Left renal cortex interstitium (tissue), 4 donors: ENCODE measurements at regions not wholly inside any gene's neighbourhood (a gene's known extent, or its start where the extent isn't known, plus 50 kb on each side); places are given as distances from the start of the nearest gene placed in this dataset.

Experiments used
- DNase-seq, 4 donors: peaks; one replicate each; pipeline ENCODE4 v3.0.0-alpha.2; 2013; ENCODE audit warnings: low read depth in 4 of 4, low spot score in 2 of 4, missing footprints in 1 of 4

DNA sequence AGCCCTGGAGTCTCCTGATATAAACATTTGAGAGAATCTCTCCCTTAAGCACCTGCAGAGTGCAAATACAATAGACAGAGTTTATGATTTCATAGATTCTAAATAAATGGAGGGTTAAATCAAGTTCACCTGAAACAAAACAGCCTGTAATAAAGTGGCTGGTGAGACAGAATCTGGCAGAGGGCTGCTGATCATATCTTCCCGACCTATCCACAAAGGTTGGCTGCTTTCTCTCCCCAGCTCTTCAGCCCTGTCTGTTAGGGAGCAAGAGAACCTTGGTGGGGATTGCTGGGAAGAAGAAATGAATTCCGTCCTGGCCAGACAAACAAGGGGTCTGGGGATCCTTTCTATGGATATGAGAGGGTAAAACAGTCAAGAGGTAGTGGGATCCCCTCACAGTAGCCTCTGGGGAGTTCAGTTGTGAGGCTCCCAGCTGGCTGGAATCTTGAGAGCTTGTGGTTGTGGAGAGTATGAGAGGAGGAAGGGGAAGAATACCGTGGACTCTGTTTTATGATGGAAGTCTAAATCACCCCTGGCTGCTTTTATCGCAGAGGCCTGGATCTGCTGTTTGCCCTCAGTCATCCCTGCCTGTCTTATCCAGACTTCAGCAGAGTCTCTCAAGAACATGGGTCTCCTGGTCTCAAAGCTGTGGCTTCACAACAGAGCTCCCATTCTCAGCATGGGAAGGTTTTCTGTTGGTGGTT, 451.3 kb downstream of the NTRK3 start:
- no peak for DNase-seq

DNA sequence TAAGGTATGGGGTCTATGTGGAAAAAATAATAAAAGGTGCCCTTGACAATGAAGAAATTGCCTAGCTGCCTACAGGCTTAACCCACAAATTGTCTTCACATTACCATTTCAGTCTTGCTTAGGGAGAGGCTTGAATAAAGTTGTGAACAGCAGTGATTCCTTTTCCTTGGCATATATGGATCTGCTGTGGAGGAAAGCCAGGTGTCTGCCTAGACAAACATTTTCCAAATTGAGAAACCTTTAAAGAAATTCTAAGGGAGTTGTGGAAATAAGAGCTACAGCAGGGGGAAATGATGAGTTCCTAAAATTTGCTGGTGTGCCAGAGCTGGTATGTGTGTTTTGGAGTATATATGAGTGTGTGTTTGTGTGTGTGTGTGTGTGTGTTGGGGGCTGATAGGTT, 452.1 kb downstream of the NTRK3 start:
- DNase-seq = no peak

DNA sequence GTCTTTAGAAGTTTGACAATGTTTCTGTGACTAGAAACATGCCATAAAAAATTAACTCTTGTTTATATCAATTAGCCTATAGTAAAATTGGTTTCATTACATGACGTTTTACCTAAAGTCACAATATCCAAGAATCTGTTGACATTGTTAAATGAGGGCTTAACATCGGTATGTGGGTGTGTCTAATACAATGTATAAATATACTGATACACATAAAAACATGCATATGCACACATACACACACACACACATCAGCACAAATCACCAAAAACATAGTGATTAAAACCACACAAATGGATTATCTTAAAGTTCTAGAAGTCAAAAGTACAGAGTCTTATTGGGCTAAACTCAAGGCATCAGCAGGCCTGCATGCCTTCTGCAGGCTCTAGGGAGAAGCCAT, 456.7 kb downstream of the NTRK3 start:
- no peak for DNase-seq

DNA sequence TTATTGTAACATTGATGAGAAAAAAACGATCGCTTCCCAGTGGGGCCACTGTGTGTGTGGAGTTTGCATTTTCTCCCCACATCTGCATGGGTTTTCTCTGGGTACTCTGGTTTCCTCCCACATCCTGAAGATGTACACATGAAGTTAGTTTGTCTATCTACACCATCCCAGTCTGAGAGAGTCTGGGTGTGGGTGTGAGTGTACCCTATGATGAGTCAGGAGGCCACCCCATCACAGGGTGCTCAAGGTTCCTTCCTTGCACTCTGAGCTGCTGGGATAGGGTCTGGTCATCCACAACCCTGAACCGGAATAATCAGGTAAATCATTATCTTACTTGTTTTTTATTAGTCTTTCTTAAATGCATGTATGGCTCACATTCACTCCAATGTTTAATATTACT, 457.1 kb downstream of the NTRK3 start:
- DNase-seq = no peak

DNA sequence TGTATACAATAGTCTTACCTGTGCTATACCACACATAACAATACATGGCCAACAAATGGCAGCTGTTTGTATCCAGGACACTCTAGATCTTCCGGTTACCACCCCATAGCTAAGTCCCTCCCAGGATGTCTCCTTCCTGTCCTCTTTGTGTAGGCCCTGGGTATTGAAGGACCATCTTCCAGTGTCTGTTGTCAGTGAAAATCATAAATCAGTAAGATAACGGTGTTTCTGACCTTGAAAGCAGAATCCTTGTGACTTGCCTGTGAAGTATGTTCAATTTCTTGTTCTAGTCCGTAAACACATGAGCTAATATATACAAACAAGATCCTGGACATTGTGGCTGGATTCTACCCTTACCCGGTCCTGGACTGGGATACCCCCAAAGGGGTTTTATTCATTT, 462.8 kb downstream of the NTRK3 start:
- no peak for DNase-seq

DNA sequence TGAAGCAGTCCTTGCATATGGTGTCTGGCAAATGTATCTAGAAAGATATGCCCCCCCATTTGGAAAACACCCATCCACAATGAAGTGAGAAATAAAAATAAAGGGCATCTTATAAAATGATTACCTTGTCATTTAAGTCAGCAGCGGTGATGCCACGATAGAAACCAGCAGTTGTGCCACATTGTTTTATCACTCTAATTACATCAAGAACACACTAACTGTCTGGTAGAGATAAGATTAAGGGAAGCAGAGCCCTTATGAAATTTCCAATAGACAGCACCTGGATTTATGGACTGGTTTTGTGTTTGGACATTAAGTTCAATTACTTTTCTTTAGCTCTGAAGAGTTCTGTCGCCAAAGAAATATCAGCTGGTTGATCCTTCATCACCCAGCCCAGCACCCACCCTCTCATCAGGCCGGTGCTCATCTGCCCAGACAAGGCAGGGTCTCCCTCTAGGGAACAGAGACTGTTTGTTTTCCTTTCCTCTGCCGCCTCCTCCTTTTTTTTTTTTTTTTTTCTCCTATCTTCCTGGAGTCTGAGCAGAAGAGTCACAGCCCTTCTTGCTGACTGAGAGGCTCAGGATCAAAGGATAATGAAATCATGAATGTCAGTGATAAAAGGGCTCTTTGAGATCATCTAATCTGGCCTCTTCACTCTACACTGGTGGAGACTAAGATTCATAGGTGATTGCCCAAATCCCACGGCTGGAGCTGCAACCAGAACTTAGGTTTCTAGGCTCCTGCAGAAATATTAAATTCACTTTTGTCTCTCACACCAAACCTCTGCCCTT, 464.1 kb downstream of the NTRK3 start:
- DNase-seq = no peak

DNA sequence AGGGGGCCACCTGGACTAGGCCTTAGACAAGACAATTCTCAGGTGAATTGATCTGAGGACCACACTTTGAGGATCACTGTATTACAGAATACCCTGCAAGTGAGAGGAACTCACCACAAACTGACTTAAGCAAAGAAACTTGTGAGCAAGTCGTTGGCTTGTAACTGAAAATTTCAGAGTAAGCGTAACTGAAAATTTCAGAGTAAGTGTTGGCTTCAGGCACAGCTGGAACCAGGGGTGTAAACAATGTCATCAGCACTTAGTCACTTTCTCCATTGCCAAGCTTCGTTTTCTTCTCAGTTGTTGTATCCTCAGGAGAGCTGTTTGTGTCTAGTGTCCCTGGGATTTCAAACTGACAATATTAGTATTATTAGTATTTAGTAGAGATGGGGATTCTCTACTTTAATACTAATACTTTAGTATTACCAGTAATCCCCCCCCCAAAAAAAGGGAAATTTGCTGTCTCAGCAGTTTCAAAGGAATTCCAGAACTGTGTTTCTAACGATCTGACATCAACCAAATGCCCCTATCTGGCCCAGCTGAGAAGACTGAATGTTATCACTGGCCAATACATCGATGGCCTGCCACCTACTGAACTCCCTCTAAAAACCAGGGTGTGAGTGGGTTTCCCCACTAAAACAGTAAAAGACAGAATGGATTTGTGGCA, 474.4 kb downstream of the NTRK3 start:
- DNase-seq = no peak

DNA sequence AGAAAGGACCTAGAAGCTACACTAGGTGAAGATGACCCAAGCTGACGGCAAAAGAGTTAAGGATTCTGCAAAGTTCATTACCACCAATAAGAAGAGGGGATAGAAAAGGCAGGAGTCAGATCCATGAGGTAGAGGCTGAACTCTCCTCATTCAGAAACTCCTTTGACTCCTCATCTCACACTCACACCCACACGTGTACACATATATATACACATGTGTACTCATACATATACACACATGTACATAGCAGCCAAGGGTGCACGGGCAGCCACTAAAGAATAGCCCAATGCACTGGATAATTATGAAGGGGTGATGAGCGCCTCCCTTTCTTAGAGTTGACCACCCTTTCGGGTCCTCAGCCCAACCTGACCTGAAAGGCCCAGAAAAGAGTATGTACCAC, 476.8 kb downstream of the NTRK3 start:
- no peak for DNase-seq

DNA sequence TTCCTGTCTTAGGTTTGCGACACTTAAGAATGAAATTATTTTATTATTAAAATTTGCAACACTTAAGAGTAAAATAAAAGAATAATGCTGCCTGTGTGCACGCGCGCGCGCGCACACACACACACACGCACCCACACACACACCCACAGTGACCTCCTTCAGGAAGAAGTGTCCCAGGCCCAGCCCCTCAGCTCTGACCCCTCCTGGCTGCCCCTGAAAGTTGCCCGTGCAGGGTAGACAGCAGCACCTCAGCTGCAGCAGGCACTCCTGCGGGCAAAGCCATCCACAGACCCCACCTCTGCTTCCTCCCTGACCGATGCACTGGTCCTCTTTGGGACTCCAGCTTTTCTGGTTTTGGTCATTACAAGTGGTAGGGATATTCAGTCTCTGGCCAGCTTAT, 478.2 kb downstream of the NTRK3 start:
- no peak for DNase-seq

DNA sequence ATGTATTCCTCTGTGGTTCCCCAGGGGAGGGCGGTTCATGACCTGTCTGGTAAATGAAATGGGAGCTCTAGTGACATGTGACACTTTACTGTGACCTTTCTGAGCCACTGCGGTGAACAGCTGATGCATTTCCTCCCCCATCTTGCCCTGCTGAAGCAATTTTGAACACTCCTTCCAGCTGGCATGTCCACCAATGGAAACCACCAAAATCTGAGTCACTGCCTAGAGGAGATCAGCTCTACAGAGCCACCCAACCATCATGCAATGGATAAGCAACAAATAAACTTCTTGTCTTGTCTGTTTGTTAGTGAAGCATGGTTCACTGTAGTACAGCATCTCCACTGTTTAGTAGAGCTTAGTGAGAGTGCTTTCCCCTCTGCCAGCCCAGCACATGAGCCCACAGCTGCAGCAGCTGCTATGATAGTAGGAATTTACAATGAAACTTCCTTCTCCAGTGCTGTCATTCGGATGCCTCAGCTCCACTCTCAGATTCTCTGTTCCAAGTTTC, 479.4 kb downstream of the NTRK3 start:
- DNase-seq = no peak

DNA sequence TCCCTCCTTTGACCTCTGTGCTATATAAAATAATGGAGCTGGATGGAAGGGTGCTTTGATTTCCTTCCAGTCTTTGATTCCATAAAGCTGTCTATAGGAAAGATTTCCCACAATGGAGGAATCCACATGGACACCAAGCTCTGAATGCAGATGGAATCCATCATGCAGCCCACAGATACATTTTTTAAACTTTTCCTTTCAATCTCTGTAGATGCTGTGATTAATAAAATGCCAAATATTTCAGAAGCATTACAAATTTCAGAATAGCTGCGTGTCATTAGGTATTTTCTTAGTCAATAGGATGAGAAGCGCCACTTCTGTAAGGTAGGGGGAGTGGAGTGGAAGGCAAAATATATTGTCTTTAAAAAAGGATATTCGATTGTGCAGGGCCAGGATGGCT, 489.0 kb downstream of the NTRK3 start:
- no peak for DNase-seq

DNA sequence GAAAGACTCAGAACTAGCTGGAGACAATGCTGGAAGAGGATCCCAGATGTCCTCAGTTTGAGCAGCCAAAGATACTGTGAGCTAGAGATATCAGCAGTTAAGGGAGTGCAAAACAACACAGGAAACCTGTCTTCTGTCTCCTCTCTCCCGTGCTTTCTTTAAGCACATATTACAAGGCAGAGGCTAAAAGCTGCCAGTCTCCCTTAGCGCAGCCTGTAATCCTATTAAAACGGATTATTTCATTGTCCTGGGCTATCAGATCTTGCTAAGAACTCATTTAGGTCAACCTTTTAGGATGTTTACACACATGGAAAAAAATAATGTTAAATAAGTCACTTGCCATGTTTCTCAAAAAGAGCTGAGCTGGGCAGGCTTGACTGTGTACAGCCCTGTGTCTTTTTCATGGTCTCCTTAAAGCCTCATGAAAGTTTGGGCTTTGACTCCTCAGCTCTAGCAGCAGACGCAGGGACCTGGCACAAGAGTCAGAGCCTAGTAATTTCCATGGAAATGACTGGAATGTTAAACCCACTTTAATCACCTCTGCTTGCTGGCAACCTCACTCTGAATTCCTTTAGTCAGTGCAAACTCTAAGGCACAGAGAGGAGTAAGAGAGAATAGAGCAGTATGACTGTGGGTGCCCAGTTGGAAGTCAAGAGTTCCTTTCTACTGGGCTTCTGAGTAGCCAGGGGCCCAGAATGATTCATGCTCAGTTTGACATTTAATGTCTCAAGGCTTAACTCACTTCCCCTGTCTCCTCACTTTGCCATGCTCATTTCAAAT, 491.9 kb downstream of the NTRK3 start:
- no peak for DNase-seq

DNA sequence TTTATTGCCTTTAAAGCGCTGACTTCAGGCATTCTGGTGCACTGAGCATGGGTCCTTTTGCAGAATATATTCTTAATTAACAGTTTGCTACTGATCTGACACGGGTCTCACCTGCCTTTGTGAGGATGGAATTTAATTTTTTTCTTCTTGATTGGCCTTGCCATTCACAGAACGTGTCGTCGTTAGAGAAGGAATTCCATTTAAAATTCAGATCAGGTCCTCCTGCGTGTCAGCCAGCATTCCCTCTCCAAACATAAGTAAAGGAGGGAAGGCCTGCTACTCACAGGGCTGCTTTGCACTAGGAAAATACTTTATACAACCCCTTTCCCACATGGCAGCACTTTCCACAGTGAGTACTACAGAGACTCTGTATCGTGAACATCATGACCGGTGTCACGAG, 492.7 kb downstream of the NTRK3 start:
- no peak for DNase-seq

DNA sequence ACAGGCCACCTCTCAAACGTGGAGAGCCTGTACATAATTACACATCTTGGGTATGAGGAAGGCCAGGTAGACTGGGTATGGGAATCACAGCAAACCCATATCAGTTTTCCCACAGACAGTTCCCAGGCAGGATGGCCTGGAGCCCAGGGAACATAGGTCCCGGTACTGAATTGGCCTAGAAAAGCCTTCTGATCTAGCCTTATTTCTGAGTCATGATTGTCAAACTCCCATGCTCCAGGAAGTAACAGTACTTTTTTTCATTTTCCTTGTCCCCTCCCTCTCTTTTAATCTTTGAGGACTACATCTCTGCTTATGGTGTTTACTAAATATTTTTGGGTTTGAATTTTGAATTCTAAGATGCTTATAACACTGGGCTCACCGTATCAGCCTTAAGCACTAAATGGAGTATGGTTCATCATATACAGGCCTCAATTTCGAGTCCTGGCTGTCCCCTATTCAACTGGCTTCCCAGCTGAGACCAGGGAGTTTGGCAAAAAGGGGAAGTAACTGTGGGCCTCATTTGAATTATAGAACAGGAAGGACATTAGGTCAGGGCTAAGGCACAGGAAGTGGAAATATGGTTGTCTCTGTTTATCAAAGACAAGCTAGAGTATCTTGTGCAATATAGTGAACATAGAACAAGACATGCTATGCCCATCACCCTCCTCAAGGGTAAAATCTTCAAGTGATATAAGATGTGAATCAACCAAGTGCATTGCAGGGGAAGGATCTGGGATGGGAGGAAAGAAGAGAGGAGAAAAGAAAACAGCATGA, 494.6 kb downstream of the NTRK3 start:
- no peak for DNase-seq

DNA sequence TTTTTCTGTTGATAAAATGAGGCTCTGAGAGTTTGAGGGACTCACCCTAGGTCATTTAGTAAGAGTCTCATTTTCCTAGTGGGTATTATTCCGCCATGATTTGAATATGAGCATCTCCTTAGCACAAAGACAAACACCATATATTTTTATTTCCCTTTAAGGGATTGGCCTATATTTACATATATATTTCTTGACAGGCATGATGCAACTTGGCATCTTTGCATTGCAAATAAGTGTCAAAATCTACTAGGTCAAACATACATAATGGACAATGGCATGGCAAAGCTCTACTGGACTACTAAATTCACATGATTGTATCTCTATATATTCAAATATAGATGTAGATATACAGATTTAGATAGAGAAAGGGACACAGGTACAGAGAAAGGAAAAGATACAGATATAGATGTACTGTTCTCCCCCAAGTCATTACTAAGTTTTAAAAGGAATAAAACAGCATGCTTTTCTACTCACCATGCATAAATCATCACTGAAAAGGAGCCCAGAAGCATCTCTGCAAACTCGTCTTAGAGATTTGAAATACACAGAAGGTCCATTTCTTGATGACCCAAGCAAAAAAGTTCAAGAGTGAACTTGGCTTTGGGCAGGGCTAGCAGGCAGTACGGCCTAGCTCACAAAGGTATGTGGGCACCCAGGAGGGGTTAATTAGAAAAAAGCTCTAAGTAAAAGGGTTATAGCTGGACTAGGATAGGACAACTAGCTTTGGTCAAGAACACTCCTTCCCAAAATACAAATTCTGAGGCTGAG, 495.8 kb downstream of the NTRK3 start:
- DNase-seq = no peak

DNA sequence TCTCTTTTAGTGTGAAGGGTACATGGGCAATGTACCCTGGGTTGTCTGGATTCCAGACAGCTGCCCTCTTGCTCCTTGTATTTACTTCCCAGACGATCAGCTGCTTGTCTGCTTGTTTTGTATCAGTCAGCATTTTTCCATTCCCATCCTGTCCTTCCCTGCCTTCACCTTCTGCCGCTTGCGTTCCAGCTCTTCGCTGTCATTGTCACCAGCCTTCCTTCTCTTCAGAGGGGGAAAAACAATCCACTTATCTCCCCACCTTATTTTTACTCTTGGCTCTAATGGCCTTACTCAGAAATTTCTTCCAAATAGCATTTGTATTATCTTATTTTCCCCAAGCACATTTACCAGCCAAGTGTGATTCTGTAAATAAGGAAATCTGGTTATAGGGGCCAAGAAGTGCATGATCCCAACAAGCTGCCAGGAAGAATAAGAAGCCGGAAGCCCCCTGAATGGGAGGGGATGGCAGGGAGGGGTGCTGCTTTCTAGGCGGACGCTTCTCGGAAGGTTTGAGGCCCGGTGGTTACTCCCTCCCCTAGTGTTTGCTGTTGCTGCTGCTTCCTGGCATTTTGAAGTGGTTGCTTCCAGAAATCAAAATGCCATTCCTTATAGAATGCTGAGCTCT, 497.6 kb downstream of the NTRK3 start:
- no peak for DNase-seq

DNA sequence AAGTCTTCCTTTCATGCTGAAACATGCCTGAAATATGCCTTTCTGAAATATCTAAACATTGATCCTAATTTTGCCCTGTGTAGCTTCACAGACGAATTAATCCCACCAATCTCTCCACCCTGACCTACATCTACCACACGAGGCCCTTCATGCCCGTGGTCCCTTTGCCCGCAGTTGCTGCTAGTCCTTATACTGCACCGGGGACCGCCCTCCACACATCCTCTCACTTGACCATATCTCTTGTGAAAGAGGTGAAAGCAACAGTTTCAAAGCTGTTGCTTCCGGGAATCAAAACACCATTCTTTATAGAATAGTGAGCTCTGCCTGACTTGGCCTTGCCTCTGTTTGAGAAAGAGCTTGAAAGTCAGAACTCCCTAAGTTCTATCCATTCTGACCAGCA, 499.5 kb downstream of the NTRK3 start:
- DNase-seq = no peak

DNA sequence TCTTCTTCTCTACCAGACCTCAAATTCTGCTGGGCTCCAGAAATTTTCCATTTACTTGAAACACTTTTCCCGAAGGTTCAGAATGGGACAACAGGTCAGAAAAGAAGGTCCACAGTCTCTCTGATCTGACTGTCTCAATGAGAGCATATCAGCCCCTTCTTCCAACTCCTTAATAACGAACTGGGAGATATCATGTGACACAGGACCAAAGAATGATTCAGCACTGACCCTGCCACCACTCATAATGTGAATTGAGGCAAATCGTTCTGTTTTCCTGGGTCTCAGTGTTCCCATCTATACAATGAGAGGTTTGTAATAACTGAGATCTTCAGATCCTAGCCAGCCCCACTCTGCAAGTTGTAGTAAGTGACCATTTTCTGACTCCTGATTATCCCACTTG, 500.5 kb downstream of the NTRK3 start:
- no peak for DNase-seq

DNA sequence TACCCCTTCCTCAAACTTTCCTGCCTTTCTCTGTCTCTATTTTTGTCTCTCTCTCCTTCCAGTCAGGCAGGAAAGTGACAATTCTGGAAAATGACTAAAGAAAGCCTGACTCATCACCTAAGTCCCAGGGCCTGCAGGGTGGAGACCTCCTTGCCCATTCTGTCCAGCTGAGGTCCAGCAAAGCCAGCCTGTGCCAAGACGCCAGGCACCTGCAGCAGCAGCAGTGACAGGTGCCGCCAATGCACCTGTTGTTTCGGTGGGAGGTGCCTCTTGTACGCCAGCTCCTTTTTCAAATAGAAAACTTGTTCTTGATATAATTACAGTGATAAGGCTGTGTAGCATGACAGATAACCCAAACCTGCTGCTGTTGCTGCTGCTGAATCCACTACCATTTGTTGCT, 501.3 kb downstream of the NTRK3 start:
- no peak for DNase-seq
